H9 (cell line): ENCODE measurements at regions not wholly inside any gene's neighbourhood (a gene's known extent, or its start where the extent isn't known, plus 50 kb on each side); places are given as distances from the start of the nearest gene placed in this dataset.

Experiments used
- DNase-seq: peaks from one replicate; pipeline ENCODE4 v3.0.0-alpha.2; 2017
- H2AFZ ChIP-seq: one replicate; pipeline ENCODE4 v1.6.1; 2013; ENCODE audit warnings: mild to moderate bottlenecking, low read length, control low read depth, moderate library complexity
- H2AK5ac ChIP-seq: 2 replicates; pipeline ENCODE4 v1.6.1; 2013; ENCODE audit warnings: low read length, control low read depth, mixed read lengths; ENCODE audit not compliant: insufficient read length
- H2BK120ac ChIP-seq: one replicate; pipeline ENCODE4 v1.6.1; 2013; ENCODE audit warnings: low read depth, mild to moderate bottlenecking, low read length, control low read depth, inconsistent platforms; ENCODE audit not compliant: poor library complexity, severe bottlenecking
- H2BK12ac ChIP-seq: 2 replicates; pipeline ENCODE4 v1.6.1; 2013; ENCODE audit warnings: low read length, control low read depth, mixed read lengths, low read depth; ENCODE audit not compliant: insufficient read length
- H2BK15ac ChIP-seq: 2 replicates; pipeline ENCODE4 v1.6.1; 2013; ENCODE audit warnings: low read depth, low read length, control low read depth
- H2BK20ac ChIP-seq: one replicate; pipeline ENCODE4 v1.6.1; 2013; ENCODE audit warnings: low read depth, mild to moderate bottlenecking, low read length, control low read depth, inconsistent platforms; ENCODE audit not compliant: poor library complexity, severe bottlenecking
- H2BK5ac ChIP-seq: 2 replicates; pipeline ENCODE4 v1.6.1; 2013; ENCODE audit warnings: low read length, control low read depth, mixed read lengths; ENCODE audit not compliant: insufficient read length
- H3K14ac ChIP-seq: 2 replicates; pipeline ENCODE4 v1.6.1; 2013; ENCODE audit warnings: low read length, control low read depth; ENCODE audit not compliant: insufficient read depth
- H3K18ac ChIP-seq: 2 replicates; pipeline ENCODE4 v1.6.1; 2013; ENCODE audit warnings: low read depth, mild to moderate bottlenecking, mixed read lengths, low read length, control low read depth; ENCODE audit not compliant: insufficient read length
- H3K23ac ChIP-seq: 2 replicates; pipeline ENCODE4 v1.6.1; 2013; ENCODE audit warnings: low read length, control low read depth, mixed read lengths, low read depth; ENCODE audit not compliant: insufficient read length
- H3K23me2 ChIP-seq: 2 replicates; pipeline ENCODE4 v1.6.1; 2013; ENCODE audit warnings: low read depth, mild to moderate bottlenecking, mixed read lengths, low read length, control low read depth; ENCODE audit not compliant: insufficient read length, poor library complexity, severe bottlenecking
- H3K27ac ChIP-seq: 2 replicates; pipeline ENCODE4 v1.5.1; 2013; ENCODE audit warnings: low read length, control low read depth, mixed read lengths, low read depth; ENCODE audit not compliant: insufficient read length
- H3K27me3 ChIP-seq: 2 replicates; pipeline ENCODE4 v1.6.1; 2013; ENCODE audit warnings: low read length, control low read depth, inconsistent platforms; ENCODE audit not compliant: insufficient read depth
- H3K4ac ChIP-seq: 2 replicates; pipeline ENCODE4 v1.6.1; 2013; ENCODE audit warnings: low read depth, mild to moderate bottlenecking, control low read depth, inconsistent platforms, low read length, moderate library complexity
- H3K4me1 ChIP-seq: 2 replicates; pipeline ENCODE4 v1.6.1; 2013; ENCODE audit warnings: low read length, control low read depth, inconsistent platforms; ENCODE audit not compliant: insufficient read depth
- H3K4me2 ChIP-seq: 2 replicates; pipeline ENCODE4 v1.6.1; 2013; ENCODE audit warnings: low read length, control low read depth, mixed read lengths; ENCODE audit not compliant: insufficient read length, insufficient read depth
- H3K56ac ChIP-seq: 2 replicates; pipeline ENCODE4 v1.6.1; 2013; ENCODE audit warnings: low read depth, mild to moderate bottlenecking, mixed read lengths, low read length, control low read depth; ENCODE audit not compliant: insufficient read length
- H3K79me1 ChIP-seq: 2 replicates; pipeline ENCODE4 v1.6.1; 2013; ENCODE audit warnings: low read depth, mild to moderate bottlenecking, moderate library complexity, low read length, control low read depth, inconsistent platforms; ENCODE audit not compliant: insufficient read depth, poor library complexity, severe bottlenecking
- H3K79me2 ChIP-seq: 2 replicates; pipeline ENCODE4 v1.6.1; 2013; ENCODE audit warnings: low read length, control low read depth, inconsistent platforms; ENCODE audit not compliant: insufficient read depth
- H3K9ac ChIP-seq: 2 replicates; pipeline ENCODE4 v1.6.1; 2013; ENCODE audit warnings: low read length, control low read depth, mixed read lengths; ENCODE audit not compliant: insufficient read length; ENCODE audit errors: extremely low read depth
- H3K9me3 ChIP-seq: one replicate; pipeline ENCODE4 v1.6.1; 2013; ENCODE audit warnings: low read depth, low read length, inconsistent platforms; ENCODE audit not compliant: control insufficient read depth
- H3T11ph ChIP-seq: one replicate; pipeline ENCODE4 v1.6.1; 2013; ENCODE audit warnings: mild to moderate bottlenecking, low read length, control low read depth, inconsistent platforms
- H4K20me1 ChIP-seq: one replicate; pipeline ENCODE4 v1.6.1; 2013; ENCODE audit not compliant: control insufficient read depth, insufficient read length, insufficient read depth
- H4K5ac ChIP-seq: 2 replicates; pipeline ENCODE4 v1.6.1; 2013; ENCODE audit warnings: low read depth, mild to moderate bottlenecking, mixed read lengths, low read length, control low read depth; ENCODE audit not compliant: insufficient read length
- H4K8ac ChIP-seq: replicated peaks from 2 replicates; pipeline ENCODE4 v1.6.1; 2013; ENCODE audit warnings: low read length, control low read depth, mixed read lengths, low read depth; ENCODE audit not compliant: insufficient read length
- H4K91ac ChIP-seq: 2 replicates; pipeline ENCODE4 v1.6.1; 2013; ENCODE audit warnings: low read depth, mild to moderate bottlenecking, moderate library complexity, mixed read lengths, low read length, control low read depth; ENCODE audit not compliant: insufficient read length
- H3K27ac Mint-ChIP-seq, 3 experiments: 2 replicates in 2 of 3; 3 replicates in 1 of 3; pipeline ENCODE4 v1.8.0; 2020 to 2021; ENCODE audit warnings: mixed read lengths in 3 of 3, mild to moderate bottlenecking in 1 of 3, moderate library complexity in 1 of 3
- H3K27me3 Mint-ChIP-seq: 2 replicates; pipeline ENCODE4 v1.8.0; 2021; ENCODE audit warnings: low read depth, mild to moderate bottlenecking, moderate library complexity, mixed read lengths
- H3K36me3 Mint-ChIP-seq, 3 experiments: 2 replicates in 2 of 3; 3 replicates in 1 of 3; pipeline ENCODE4 v1.8.0; 2020 to 2021; ENCODE audit warnings: low read depth in 3 of 3, mixed read lengths in 3 of 3; ENCODE audit not compliant: insufficient read depth in 1 of 3
- H3K4me1 Mint-ChIP-seq, 2 experiments: 2 replicates each; pipeline ENCODE4 v1.8.0; 2020; ENCODE audit warnings: mixed read lengths in 2 of 2
- H3K4me3 Mint-ChIP-seq, 2 experiments: 2 replicates in 1 of 2; 3 replicates in 1 of 2; pipeline ENCODE4 v1.8.0; 2020 to 2021; ENCODE audit warnings: mild to moderate bottlenecking in 2 of 2, mixed read lengths in 2 of 2, moderate library complexity in 1 of 2
- H3K9me3 Mint-ChIP-seq, 2 experiments: 2 replicates in 1 of 2; 3 replicates in 1 of 2; pipeline ENCODE4 v1.8.0; 2020; ENCODE audit warnings: mild to moderate bottlenecking in 2 of 2, mixed read lengths in 2 of 2, moderate library complexity in 1 of 2
- TF ChIP-seq, protein P1 (sequence below): fragments of 200-600 bp; sonication (generic); conservative IDR thresholded peaks from 3 replicates; pipeline ENCODE4 v1.8.0; 2021; ENCODE audit warnings: antibody characterized with exemption, mild to moderate bottlenecking

DNA sequence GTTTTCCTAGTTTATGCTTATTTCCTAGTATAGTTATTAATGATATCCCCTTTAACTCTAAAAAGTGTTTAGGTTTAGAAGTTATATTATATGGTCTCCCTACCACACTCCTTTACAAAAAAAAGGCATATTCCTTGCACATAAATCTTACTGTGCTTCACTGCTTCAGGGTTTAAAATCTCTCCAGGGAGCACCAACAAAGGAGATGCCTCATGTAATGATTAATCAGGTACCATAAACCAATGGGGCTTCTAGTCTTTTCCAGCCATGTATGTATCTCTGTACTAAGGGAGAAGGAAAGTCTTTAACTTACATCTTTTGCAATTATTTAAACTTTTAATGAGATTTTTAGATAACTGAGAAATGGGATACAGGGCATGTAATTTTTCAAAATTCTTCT, 91.5 kb upstream of the RBMS3 start:
- Histone ChIP-seq H3K27ac (no peak overlapping the region), H3K9ac (no peak overlapping the region), H4K5ac (no peak overlapping the region), H3T11ph (no peak overlapping the region), H3K14ac (no peak overlapping the region), H2AK5ac (no peak overlapping the region), H4K91ac (no peak overlapping the region), H3K79me2 (no peaks in the 10 kb centered on the region), H2AFZ (no peak overlapping the region), H3K23ac (no peak overlapping the region), H3K79me1 (no peaks in the 10 kb centered on the region), H3K4me2 (no peak overlapping the region), H3K27me3 (no peaks in the 10 kb centered on the region), H2BK12ac (no peak overlapping the region), H2BK15ac (no peak overlapping the region), H3K9me3 (no peaks in the 10 kb centered on the region), H3K56ac (no peak overlapping the region), H3K4me1 (no peaks in the 10 kb centered on the region), H2BK5ac (no peak overlapping the region), H4K20me1 (no peaks in the 10 kb centered on the region), H2BK120ac (no peak overlapping the region), H3K18ac (no peak overlapping the region), H2BK20ac (no peak overlapping the region), H3K4ac (no peak overlapping the region), H4K8ac (no peak overlapping the region), H3K23me2 (no peaks in the 10 kb centered on the region)
- Mint-ChIP-seq H3K9me3 (no peaks in the 10 kb centered on the region; a peak in 1 of 5 replicates), H3K27me3 (no peaks in the 10 kb centered on the region), H3K4me3 (no peak overlapping the region), H3K4me1 (peaks cover 0 to 2% of the 10 kb centered on the region in 2 experiments; a peak in 2 of 4 replicates), H3K36me3 (peaks cover 0 to 3% (median 0%) of the 10 kb centered on the region in 3 experiments; a peak in 1 of 7 replicates), H3K27ac (no peak overlapping the region)
- TF ChIP-seq, protein P1, sequence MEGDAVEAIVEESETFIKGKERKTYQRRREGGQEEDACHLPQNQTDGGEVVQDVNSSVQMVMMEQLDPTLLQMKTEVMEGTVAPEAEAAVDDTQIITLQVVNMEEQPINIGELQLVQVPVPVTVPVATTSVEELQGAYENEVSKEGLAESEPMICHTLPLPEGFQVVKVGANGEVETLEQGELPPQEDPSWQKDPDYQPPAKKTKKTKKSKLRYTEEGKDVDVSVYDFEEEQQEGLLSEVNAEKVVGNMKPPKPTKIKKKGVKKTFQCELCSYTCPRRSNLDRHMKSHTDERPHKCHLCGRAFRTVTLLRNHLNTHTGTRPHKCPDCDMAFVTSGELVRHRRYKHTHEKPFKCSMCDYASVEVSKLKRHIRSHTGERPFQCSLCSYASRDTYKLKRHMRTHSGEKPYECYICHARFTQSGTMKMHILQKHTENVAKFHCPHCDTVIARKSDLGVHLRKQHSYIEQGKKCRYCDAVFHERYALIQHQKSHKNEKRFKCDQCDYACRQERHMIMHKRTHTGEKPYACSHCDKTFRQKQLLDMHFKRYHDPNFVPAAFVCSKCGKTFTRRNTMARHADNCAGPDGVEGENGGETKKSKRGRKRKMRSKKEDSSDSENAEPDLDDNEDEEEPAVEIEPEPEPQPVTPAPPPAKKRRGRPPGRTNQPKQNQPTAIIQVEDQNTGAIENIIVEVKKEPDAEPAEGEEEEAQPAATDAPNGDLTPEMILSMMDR = no peak
- no peak for DNase-seq
